IMR-90 (cell line): ENCODE measurements at regions not wholly inside any gene's neighbourhood (a gene's known extent, or its start where the extent isn't known, plus 50 kb on each side); places are given as distances from the start of the nearest gene placed in this dataset.

Source experiments
- ATAC-seq: fragments of 200-7000 bp; cut with Tn5 transposase; 2 replicates; pipeline ENCODE4 v1.9.1; 2020; ENCODE audit warnings: low read depth, mild to moderate bottlenecking, moderate library complexity
- BruUV-seq: library from RNA; stranded (reverse); fragments of 400-500 nt; replicated peaks from 2 replicates; lab custom pipeline; 2021; lab: Mats Ljungman, UMichigan
- CTCF ChIA-PET: fragments of 300-600 bp; formaldehyde crosslinking; extraction: SDS; loops from one replicate; lab custom pipeline; 2021; ENCODE audit warnings: antibody characterized with exemption; lab: Yijun Ruan, JAX
- POLR2A ChIA-PET: fragments of 300-600 bp; sonication (Branson Sonifier 250); formaldehyde crosslinking; loops from one replicate; lab custom pipeline; 2022; ENCODE audit warnings: antibody characterized with exemption; ENCODE audit not compliant: unreplicated experiment; lab: Charles Lee
- DNase-seq: peaks from one replicate; pipeline ENCODE4 v3.0.0; 2013
- H2AFZ ChIP-seq: replicated peaks from 2 replicates; pipeline ENCODE3; 2013; ENCODE audit warnings: low read length, mild to moderate bottlenecking; ENCODE audit not compliant: poor library complexity
- H2AK5ac ChIP-seq: 2 replicates; pipeline ENCODE4 v1.6.1; 2013; ENCODE audit warnings: low read depth, low read length, inconsistent platforms
- H2AK9ac ChIP-seq: replicated peaks from 2 replicates; pipeline ENCODE3; 2013; ENCODE audit warnings: mild to moderate bottlenecking, low read depth, low read length, moderate library complexity; ENCODE audit not compliant: poor library complexity
- H2BK120ac ChIP-seq: 2 replicates; pipeline ENCODE4 v1.6.1; 2013; ENCODE audit warnings: low read depth, low read length, inconsistent platforms
- H2BK15ac ChIP-seq: 3 replicates; pipeline ENCODE4 v1.6.1; 2013; ENCODE audit warnings: low read depth, low read length, inconsistent platforms
- H2BK20ac ChIP-seq: 2 replicates; pipeline ENCODE4 v1.6.1; 2013; ENCODE audit warnings: low read depth, mild to moderate bottlenecking, inconsistent platforms, low read length, moderate library complexity
- H2BK5ac ChIP-seq: 2 replicates; pipeline ENCODE4 v1.6.1; 2013; ENCODE audit warnings: mild to moderate bottlenecking, low read depth, low read length, inconsistent platforms; ENCODE audit not compliant: poor library complexity, severe bottlenecking
- H3K14ac ChIP-seq: replicated peaks from 2 replicates; pipeline ENCODE4 v1.6.1; 2013; ENCODE audit warnings: low read depth, low read length, inconsistent platforms
- H3K18ac ChIP-seq: 2 replicates; pipeline ENCODE4 v1.6.1; 2013; ENCODE audit warnings: low read depth, low read length, control low read depth
- H3K23ac ChIP-seq: 2 replicates; pipeline ENCODE4 v1.6.1; 2013; ENCODE audit warnings: low read depth, low read length, inconsistent platforms
- H3K27ac ChIP-seq: 2 replicates; pipeline ENCODE4 v1.5.1; 2013; ENCODE audit warnings: mild to moderate bottlenecking, control low read depth, low read length; ENCODE audit not compliant: insufficient read depth
- H3K27me3 ChIP-seq: 2 replicates; pipeline ENCODE4 v1.6.1; 2013; ENCODE audit warnings: low read length; ENCODE audit not compliant: control insufficient read depth, insufficient read depth
- H3K36me3 ChIP-seq: 2 replicates; pipeline ENCODE4 v1.6.1; 2013; ENCODE audit warnings: low read length, mixed read lengths; ENCODE audit not compliant: control insufficient read depth, insufficient read depth
- H3K4ac ChIP-seq: 2 replicates; pipeline ENCODE4 v1.6.1; 2013; ENCODE audit warnings: low read depth, low read length, inconsistent platforms
- H3K4me1 ChIP-seq: 2 replicates; pipeline ENCODE4 v1.6.1; 2013; ENCODE audit warnings: low read length, mixed read lengths; ENCODE audit not compliant: control insufficient read depth, insufficient read depth
- H3K4me2 ChIP-seq: 2 replicates; pipeline ENCODE4 v1.6.1; 2013; ENCODE audit warnings: low read depth, mild to moderate bottlenecking, control low read depth, low read length, moderate library complexity
- H3K4me3 ChIP-seq: 2 replicates; pipeline ENCODE4 v1.5.1; 2013; ENCODE audit warnings: low read depth, mild to moderate bottlenecking, control low read depth, low read length, moderate library complexity; ENCODE audit not compliant: insufficient read depth
- H3K56ac ChIP-seq: 2 replicates; pipeline ENCODE4 v1.6.1; 2013; ENCODE audit warnings: low read length, inconsistent platforms; ENCODE audit not compliant: insufficient read depth; ENCODE audit errors: extremely low read depth
- H3K79me1 ChIP-seq, 2 experiments: 2 replicates each; pipeline ENCODE4 v1.6.1; 2013; ENCODE audit warnings: low read length in 2 of 2, inconsistent platforms in 1 of 2, low read depth in 1 of 2
- H3K9ac ChIP-seq: 2 replicates; pipeline ENCODE4 v1.6.1; 2013; ENCODE audit warnings: low read depth, low read length, control low read depth
- H3K9me1 ChIP-seq: 2 replicates; pipeline ENCODE4 v1.6.1; 2013; ENCODE audit warnings: low read length, inconsistent platforms; ENCODE audit not compliant: insufficient read depth
- H3K9me3 ChIP-seq: 2 replicates; pipeline ENCODE4 v1.6.1; 2013; ENCODE audit warnings: low read length; ENCODE audit not compliant: control insufficient read depth, insufficient read depth
- H4K20me1 ChIP-seq: 2 replicates; pipeline ENCODE4 v1.6.1; 2013; ENCODE audit warnings: low read length, inconsistent platforms; ENCODE audit not compliant: insufficient read depth
- H4K5ac ChIP-seq: 2 replicates; pipeline ENCODE4 v1.6.1; 2013; ENCODE audit warnings: mild to moderate bottlenecking, low read depth, low read length, control low read depth
- H4K8ac ChIP-seq, 2 experiments: 2 replicates each; pipeline ENCODE4 v1.6.1; 2013; ENCODE audit warnings: low read depth in 2 of 2, low read length in 2 of 2, control low read depth in 1 of 2, inconsistent platforms in 1 of 2
- H4K91ac ChIP-seq: 2 replicates; pipeline ENCODE4 v1.6.1; 2013; ENCODE audit warnings: low read depth, low read length, inconsistent platforms; ENCODE audit not compliant: insufficient read depth
- BHLHE40 ChIP-seq: fragments of 150-350 bp; IDR thresholded peaks from 2 replicates; pipeline ENCODE4 v1.6.1; 2016; ENCODE audit warnings: mild to moderate bottlenecking, low read depth, low read length
- POLR2A ChIP-seq: IDR thresholded peaks from 2 replicates; pipeline ENCODE4 v1.6.1; 2012; ENCODE audit warnings: mild to moderate bottlenecking, low read depth, low read length
- WGBS, 2 experiments: methylation state at CpG; one replicate each; pipeline versions ENCODE4 v1.1.5 to v1.1.7; 2013; ENCODE audit warnings: missing lambda C conversion rate in 2 of 2; ENCODE audit not compliant: insufficient read length in 1 of 2; ENCODE audit errors: extremely low coverage in 2 of 2; 5-methylcytosine and 5-hydroxymethylcytosine counted together
- dilution Hi-C: fragments of 300-500 bp; cut with HindIII; formaldehyde crosslinking; loops from one replicate; pipeline ENCODE4 v1.14.3; 2018; ENCODE audit warnings: low sequenced_read_pairs; ENCODE audit not compliant: unreplicated experiment
- in situ Hi-C: fragments of 300-500 bp; cut with MboI; formaldehyde crosslinking; loops from 3 replicates; pipeline ENCODE4 v1.14.3; 2019; ENCODE audit warnings: low sequenced_read_pairs, inconsistent platforms, mixed read lengths
- intact Hi-C: fragments of 100-400 bp; cut with micrococcal nuclease; formaldehyde crosslinking; loops from 2 replicates; pipeline ENCODE4 v1.10.0; 2022

GRCh38 chr1:87615901-87616300 is 287.2 kb downstream of the LMO4 start:
- ChIA-PET CTCF (interaction anchor here (0.6 to 0.8 kb wide), 3 partner anchors 298 to 456 kb away, joined by 4 to 5 read pairs (median 4); no protein-coding TSS in a partner anchor), POLR2A (no interaction called here)
- H3K4ac ChIP-seq = no peak overlapping the region
- H2BK15ac ChIP-seq = no peak overlapping the region
- no peak overlapping the region for H3K56ac ChIP-seq
- no peaks in the 10 kb centered on the region for H3K4me1 ChIP-seq
- H3K27ac ChIP-seq = no peak overlapping the region
- H2BK20ac ChIP-seq = no peak overlapping the region
- no peak overlapping the region for H3K9ac ChIP-seq
- H2BK5ac ChIP-seq = no peak overlapping the region
- no peak overlapping the region for H3K14ac ChIP-seq
- no peak overlapping the region for H4K8ac ChIP-seq
- no peak overlapping the region for H3K4me3 ChIP-seq
- no peak overlapping the region for H4K91ac ChIP-seq
- TF ChIP-seq BHLHE40 = no peak
- TF ChIP-seq POLR2A = no peak
- 80% methylated on average over 1 of the region's 2 CpGs; no CpG with 5 or more reads in 1 of the 2 experiments for WGBS, 2 experiments
- ATAC-seq (no peak), DNase-seq (no peak)
- H3K18ac ChIP-seq = no peak overlapping the region
- no peaks in the 10 kb centered on the region for H3K79me1 ChIP-seq
- in situ Hi-C loops = no loop called here
- no peak overlapping the region for H3K4me2 ChIP-seq
- H3K36me3 ChIP-seq = no peaks in the 10 kb centered on the region
- H3K9me1 ChIP-seq = no peaks in the 10 kb centered on the region
- H4K5ac ChIP-seq = no peak overlapping the region
- H3K9me3 ChIP-seq = peaks cover 3% of the 10 kb centered on the region; the same call in 1 of the 2 replicates
- no TSS peak for BruUV-seq
- no peaks in the 10 kb centered on the region for H3K27me3 ChIP-seq
- H3K23ac ChIP-seq = no peak overlapping the region
- no peaks in the 10 kb centered on the region for H4K20me1 ChIP-seq
- intact Hi-C loops = no loop called here
- dilution Hi-C loops = no loop called here
- H2BK120ac ChIP-seq = no peak overlapping the region
- no peak overlapping the region for H2AK9ac ChIP-seq
- H2AFZ ChIP-seq = no peak overlapping the region
- no peak overlapping the region for H2AK5ac ChIP-seq
